ENCODE measurements at regions not wholly inside any gene's neighbourhood (a gene's known extent, or its start where the extent isn't known, plus 50 kb on each side); places are given as distances from the start of the nearest gene placed in this dataset.

DNA sequence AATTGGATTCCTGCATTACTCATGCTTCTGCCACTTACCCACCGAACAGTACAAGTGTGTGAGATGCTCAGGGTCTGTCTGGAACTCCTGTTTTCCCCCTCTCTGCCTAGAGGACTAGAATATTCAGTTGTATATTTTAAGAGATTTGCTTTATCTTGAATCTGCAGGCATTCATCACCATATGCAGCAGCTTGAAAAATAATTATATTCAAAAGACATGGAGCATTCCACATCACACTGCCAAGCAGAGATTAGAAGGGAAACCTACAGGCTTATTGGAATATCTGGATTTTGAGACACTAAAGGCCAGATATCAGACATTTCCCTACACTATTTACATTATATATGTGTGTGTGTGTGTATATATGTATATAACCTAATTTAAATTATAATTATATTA lies 382.8 kb upstream of the POM121L12 start:
- TF ChIP-seq, protein P1, sequence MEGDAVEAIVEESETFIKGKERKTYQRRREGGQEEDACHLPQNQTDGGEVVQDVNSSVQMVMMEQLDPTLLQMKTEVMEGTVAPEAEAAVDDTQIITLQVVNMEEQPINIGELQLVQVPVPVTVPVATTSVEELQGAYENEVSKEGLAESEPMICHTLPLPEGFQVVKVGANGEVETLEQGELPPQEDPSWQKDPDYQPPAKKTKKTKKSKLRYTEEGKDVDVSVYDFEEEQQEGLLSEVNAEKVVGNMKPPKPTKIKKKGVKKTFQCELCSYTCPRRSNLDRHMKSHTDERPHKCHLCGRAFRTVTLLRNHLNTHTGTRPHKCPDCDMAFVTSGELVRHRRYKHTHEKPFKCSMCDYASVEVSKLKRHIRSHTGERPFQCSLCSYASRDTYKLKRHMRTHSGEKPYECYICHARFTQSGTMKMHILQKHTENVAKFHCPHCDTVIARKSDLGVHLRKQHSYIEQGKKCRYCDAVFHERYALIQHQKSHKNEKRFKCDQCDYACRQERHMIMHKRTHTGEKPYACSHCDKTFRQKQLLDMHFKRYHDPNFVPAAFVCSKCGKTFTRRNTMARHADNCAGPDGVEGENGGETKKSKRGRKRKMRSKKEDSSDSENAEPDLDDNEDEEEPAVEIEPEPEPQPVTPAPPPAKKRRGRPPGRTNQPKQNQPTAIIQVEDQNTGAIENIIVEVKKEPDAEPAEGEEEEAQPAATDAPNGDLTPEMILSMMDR (IDR thresholded peaks at IDR 0.05), result no peak

DNA sequence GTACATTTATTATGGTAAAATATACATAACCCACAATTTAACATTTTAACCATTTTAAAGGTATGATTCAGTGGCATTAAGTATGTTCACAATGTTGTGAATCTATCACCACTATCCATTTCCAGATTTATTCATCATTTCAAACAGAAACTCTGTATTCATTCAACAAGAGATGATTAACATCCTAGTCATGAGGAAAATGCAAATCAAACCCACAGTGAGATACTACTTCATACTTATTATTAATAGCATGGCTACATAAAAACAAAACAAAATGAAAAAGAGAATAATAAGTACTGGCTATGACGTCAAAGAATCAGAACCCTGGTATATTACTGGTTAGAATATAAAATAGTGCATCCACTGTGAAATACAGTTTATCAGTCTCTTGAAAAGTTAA lies 386.6 kb upstream of the POM121L12 start:
- Mint-ChIP-seq H3K4me3 (ENCODE audit: unreplicated experiment) (no peak overlapping the region), H3K27ac (ENCODE audit: unreplicated experiment) (no peak overlapping the region), H3K4me1 (ENCODE audit: low read depth) (no peaks in the 10 kb centered on the region), H3K9me3 (ENCODE audit: low read depth) (peaks cover 19% of the 10 kb centered on the region), H3K36me3 (ENCODE audit: low read depth) (no peaks in the 10 kb centered on the region), H3K27me3 (ENCODE audit: low read depth) (no peaks in the 10 kb centered on the region)
- TF ChIP-seq, protein P1 (IDR thresholded peaks at IDR 0.05), result no peak
- DNase-seq (ENCODE audit: low spot score), result no peak

More for the DNA sequence above, 382.8 kb upstream of the POM121L12 start:
- no peak for DNase-seq (ENCODE audit: low spot score)
- no peak overlapping the region for H3K27ac Mint-ChIP-seq (ENCODE audit: unreplicated experiment)
- no peaks in the 10 kb centered on the region for H3K36me3 Mint-ChIP-seq (ENCODE audit: low read depth)
- peaks cover 10% of the 10 kb centered on the region for H3K9me3 Mint-ChIP-seq (ENCODE audit: low read depth)
- no peaks in the 10 kb centered on the region for H3K4me1 Mint-ChIP-seq (ENCODE audit: low read depth)
- no peak overlapping the region for H3K4me3 Mint-ChIP-seq (ENCODE audit: unreplicated experiment)
- H3K27me3 Mint-ChIP-seq (ENCODE audit: low read depth), result no peaks in the 10 kb centered on the region

DNA sequence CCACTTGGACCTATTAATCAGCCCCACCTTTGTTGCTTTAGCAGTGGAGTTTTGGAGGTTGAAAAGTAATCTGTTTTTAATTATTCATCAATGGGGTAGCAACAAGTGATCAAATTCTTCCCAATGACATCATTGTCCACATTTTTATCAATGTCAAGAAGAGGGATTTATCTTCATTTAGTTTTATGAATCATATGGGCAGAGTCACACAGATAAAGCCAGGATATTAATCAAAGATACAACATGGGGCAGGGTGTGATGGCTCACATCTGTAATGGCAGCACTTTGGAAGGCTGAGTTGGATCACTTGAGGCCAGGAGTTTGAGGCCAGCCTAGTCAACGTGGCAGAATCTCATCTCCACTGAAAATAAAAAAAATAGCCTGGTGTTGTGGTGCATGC lies 388.4 kb upstream of the POM121L12 start:
- TF ChIP-seq, protein P1 (IDR thresholded peaks at IDR 0.05), result no peak
- H3K4me3 Mint-ChIP-seq (ENCODE audit: unreplicated experiment), result no peak overlapping the region
- H3K27ac Mint-ChIP-seq (ENCODE audit: unreplicated experiment), result no peak overlapping the region
- DNase-seq (ENCODE audit: low spot score), result no peak
- no peaks in the 10 kb centered on the region for H3K27me3 Mint-ChIP-seq (ENCODE audit: low read depth)
- peaks cover 16% of the 10 kb centered on the region for H3K9me3 Mint-ChIP-seq (ENCODE audit: low read depth)
- no peaks in the 10 kb centered on the region for H3K36me3 Mint-ChIP-seq (ENCODE audit: low read depth)
- no peaks in the 10 kb centered on the region for H3K4me1 Mint-ChIP-seq (ENCODE audit: low read depth)

DNA sequence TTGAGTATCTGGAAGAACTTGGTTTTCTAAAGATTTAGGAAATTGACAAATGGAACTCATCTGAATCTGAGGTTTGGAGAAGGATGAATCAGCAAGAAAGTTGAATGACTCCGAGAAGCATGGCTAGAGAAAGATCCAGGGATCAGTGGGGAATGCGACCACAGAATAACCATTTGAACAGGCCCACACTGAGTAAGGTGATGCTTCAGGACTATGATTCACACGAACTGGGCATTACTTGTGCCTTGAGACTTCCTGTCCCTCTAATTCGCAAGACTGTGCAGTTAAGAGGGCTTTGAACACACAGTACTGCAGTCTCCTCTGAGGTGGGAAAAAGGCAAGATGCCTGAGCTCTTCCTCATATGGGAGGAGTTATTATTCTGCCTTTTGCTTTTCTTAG lies 395.5 kb upstream of the POM121L12 start:
- H3K27ac Mint-ChIP-seq (ENCODE audit: unreplicated experiment), result no peak overlapping the region
- no peak overlapping the region for H3K4me3 Mint-ChIP-seq (ENCODE audit: unreplicated experiment)
- TF ChIP-seq, protein P1 (IDR thresholded peaks at IDR 0.05), result no peak
- H3K9me3 Mint-ChIP-seq (ENCODE audit: low read depth), result peaks cover 3% of the 10 kb centered on the region
- H3K27me3 Mint-ChIP-seq (ENCODE audit: low read depth), result no peaks in the 10 kb centered on the region
- H3K36me3 Mint-ChIP-seq (ENCODE audit: low read depth), result no peaks in the 10 kb centered on the region
- no peaks in the 10 kb centered on the region for H3K4me1 Mint-ChIP-seq (ENCODE audit: low read depth)
- DNase-seq (ENCODE audit: low spot score), result no peak

DNA sequence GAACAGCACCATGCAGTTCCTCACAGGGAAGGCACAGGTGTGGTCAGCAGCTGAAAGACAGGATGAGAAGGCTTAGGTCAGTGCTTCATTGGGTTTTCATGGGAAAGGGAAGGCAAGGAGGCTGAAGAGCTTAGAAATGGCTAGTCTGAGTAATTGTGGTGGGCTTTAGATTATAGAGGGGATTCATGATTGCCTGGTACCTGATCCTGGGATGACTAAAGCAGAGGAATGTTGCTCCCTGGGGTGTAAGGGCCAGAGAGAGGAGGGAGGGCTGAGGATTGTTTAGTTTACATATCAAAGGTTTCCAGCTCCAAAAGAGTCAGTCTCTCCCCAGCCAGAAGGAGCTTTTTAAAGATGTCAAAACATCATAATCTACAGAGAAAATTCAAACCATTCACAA lies 396.3 kb upstream of the POM121L12 start:
- no peaks in the 10 kb centered on the region for H3K36me3 Mint-ChIP-seq (ENCODE audit: low read depth)
- H3K27me3 Mint-ChIP-seq (ENCODE audit: low read depth), result no peaks in the 10 kb centered on the region
- no peak for DNase-seq (ENCODE audit: low spot score)
- no peak overlapping the region for H3K27ac Mint-ChIP-seq (ENCODE audit: unreplicated experiment)
- TF ChIP-seq, protein P1 (IDR thresholded peaks at IDR 0.05), result no peak
- H3K4me1 Mint-ChIP-seq (ENCODE audit: low read depth), result no peaks in the 10 kb centered on the region
- H3K4me3 Mint-ChIP-seq (ENCODE audit: unreplicated experiment), result no peak overlapping the region
- H3K9me3 Mint-ChIP-seq (ENCODE audit: low read depth), result peaks cover 5% of the 10 kb centered on the region

All from chondrocyte (in vitro differentiated cells).